Lower leg skin (tissue), 4 donors: ENCODE measurements at regions not wholly inside any gene's neighbourhood (a gene's known extent, or its start where the extent isn't known, plus 50 kb on each side); places are given as distances from the start of the nearest gene placed in this dataset.

Source experiments
- DNase-seq, 2 donors: peaks; one replicate each; pipeline ENCODE4 v3.0.0-alpha.2; 2019; ENCODE audit warnings: low spot score in 2 of 2
- H3K4me3 ChIP-seq: fragments of 200-600 bp; sonication (generic); 2 replicates; pipeline ENCODE4 v1.5.1; 2017; ENCODE audit warnings: mild to moderate bottlenecking, low read depth; ENCODE audit not compliant: poor library complexity, severe bottlenecking
- POLR2A ChIP-seq, 2 donors: fragments of 450-650 bp; IDR thresholded peaks; one replicate each; pipeline ENCODE4 v1.6.1; 2016 to 2017; ENCODE audit warnings: antibody characterized with exemption in 2 of 2, mild to moderate bottlenecking in 1 of 2, moderate library complexity in 1 of 2
- WGBS, 2 donors: methylation state at CpG; one replicate each; pipeline ENCODE4 v1.1.5; 2018; 5-methylcytosine and 5-hydroxymethylcytosine counted together
- intact Hi-C: fragments of 100-400 bp; cut with DNase I; formaldehyde crosslinking; loops from one replicate; pipeline ENCODE4 v1.15.0; 2023; ENCODE audit warnings: low total_unique reads
- TF ChIP-seq, protein P1 (sequence below), 3 donors: fragments of 450-650 bp; IDR thresholded peaks; one replicate each; pipeline ENCODE4 v1.5.1; 2016; ENCODE audit warnings: antibody characterized with exemption in 3 of 3, mild to moderate bottlenecking in 3 of 3, moderate library complexity in 2 of 3

DNA sequence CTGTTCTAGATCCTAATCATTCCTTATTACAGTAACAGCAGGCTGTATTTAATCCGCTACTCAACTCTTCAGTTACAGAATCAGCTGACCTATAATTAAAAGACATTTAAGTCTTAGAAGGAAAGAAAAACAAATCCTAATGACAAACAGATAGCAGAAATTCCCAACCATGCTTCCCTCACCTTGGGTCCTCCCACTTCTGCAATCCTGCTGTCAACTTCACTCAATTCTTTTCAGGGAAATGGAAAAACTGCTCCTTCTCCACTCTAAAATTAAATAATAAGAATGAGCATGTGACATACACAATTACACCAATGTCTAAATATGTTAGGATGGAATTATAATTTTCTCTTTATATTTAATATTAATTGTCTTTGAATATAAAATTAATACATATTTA, 182.6 kb upstream of the LYPLAL1 start:
- H3K4me3 ChIP-seq, result no peak overlapping the region
- intact Hi-C loops, result no loop called here
- 33 to 49% methylated on average over 1 of the region's 1 CpG for WGBS, 2 donors
- no peak for DNase-seq
- no peak for TF ChIP-seq POLR2A (IDR thresholded peaks at IDR 0.05)
- TF ChIP-seq, protein P1, sequence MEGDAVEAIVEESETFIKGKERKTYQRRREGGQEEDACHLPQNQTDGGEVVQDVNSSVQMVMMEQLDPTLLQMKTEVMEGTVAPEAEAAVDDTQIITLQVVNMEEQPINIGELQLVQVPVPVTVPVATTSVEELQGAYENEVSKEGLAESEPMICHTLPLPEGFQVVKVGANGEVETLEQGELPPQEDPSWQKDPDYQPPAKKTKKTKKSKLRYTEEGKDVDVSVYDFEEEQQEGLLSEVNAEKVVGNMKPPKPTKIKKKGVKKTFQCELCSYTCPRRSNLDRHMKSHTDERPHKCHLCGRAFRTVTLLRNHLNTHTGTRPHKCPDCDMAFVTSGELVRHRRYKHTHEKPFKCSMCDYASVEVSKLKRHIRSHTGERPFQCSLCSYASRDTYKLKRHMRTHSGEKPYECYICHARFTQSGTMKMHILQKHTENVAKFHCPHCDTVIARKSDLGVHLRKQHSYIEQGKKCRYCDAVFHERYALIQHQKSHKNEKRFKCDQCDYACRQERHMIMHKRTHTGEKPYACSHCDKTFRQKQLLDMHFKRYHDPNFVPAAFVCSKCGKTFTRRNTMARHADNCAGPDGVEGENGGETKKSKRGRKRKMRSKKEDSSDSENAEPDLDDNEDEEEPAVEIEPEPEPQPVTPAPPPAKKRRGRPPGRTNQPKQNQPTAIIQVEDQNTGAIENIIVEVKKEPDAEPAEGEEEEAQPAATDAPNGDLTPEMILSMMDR (IDR thresholded peaks at IDR 0.05), result no peak

DNA sequence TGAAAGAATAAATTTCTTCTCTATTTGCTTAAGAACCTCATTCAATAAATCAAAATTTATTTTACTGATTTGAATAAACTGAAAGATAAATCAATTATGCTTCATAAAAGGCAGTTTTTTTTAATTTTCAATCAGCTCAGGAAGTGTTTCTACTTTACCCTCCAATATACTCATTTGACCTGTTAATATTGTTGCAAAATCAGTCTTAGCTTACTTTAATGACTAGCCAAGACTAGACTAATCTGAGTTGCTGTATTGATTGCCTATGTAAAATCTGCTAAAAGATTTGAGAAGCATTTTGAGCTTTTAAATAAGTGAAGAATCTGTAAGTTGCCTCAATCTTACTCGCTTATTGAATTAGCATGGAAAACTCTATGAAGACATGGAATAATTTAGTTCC, 179.1 kb upstream of the LYPLAL1 start:
- no peak for TF ChIP-seq POLR2A (IDR thresholded peaks at IDR 0.05)
- intact Hi-C loops, result no loop called here
- WGBS, 2 donors, result 95 to 96% methylated on average over 1 of the region's 1 CpG
- no peak overlapping the region for H3K4me3 ChIP-seq
- no peak for DNase-seq

DNA sequence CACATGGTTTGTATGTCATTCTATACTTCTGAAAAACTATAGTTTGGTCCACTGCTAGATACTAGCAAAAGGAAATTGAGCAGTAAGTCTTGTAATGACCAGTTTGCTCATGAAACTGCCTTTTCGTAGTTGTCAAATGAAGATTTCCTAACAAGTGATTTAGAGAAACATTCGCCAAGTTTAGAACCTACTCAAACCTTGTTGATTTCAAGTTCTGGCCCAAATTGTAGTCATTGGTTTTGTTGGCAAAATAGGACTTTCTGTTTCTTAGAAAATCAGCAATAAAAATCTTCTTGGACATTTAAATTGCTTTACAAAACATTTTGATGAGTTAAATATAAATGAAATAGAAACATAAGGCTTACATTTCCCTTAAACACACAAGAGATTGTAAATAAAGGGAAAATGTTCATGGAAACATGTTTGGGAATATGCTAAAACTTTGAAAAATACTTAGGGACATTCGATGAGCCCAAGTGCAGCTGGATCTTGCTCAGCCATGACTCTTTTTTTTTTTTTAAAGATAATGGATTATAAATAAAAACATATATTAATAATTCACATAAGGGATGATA, 178.5 kb upstream of the LYPLAL1 start:
- TF ChIP-seq, protein P1 (IDR thresholded peaks at IDR 0.05), result no peak
- no peak for TF ChIP-seq POLR2A (IDR thresholded peaks at IDR 0.05)
- DNase-seq, result no peak
- intact Hi-C loops, result no loop called here
- H3K4me3 ChIP-seq, result no peak overlapping the region
- WGBS, 2 donors, result 81 to 86% methylated on average over 3 of the region's 3 CpGs

DNA sequence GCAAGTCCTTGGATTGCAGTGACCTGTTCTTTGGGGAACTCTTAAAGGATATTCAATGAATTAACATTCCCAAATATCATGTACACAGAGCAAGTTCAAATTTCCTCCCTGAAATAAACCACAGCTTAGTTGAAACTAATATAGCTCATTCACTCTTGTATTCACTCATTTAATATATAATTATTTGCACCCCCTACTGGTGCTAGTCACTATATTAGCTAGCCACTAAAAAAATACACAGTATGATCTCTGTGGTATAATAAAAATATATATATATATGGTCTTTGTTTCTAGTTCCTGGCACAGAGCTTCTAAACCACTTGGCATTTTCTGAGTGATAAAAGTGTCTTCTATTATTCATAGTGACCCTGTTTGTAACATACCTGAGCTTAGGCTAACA, 177.3 kb upstream of the LYPLAL1 start:
- DNase-seq, result no peak
- no peak overlapping the region for H3K4me3 ChIP-seq
- TF ChIP-seq, protein P1 (IDR thresholded peaks at IDR 0.05), result no peak
- no peak for TF ChIP-seq POLR2A (IDR thresholded peaks at IDR 0.05)
- intact Hi-C loops, result no loop called here

DNA sequence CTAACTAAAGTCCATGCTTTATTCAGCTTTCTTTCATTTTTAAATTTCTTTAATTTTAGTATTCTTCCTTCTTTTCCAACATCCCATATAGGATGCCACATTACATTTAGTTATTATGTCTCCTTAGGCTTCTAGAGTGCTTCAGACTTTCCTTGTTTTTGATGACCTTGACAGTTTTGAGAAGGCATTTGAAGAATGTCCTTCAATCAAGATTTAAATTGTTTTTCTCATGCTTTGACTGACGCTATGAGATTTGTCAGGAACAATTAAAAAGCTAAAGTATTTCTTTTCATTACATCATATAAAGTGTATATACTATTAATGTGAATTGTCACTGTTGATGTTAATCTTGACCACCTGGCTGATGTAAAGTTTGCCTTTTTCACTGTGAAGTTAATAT, 173.7 kb upstream of the LYPLAL1 start:
- DNase-seq, result no peak
- TF ChIP-seq POLR2A (IDR thresholded peaks at IDR 0.05), result no peak
- 69 to 76% methylated on average over 1 of the region's 1 CpG for WGBS, 2 donors
- intact Hi-C loops, result no loop called here
- no peak overlapping the region for H3K4me3 ChIP-seq

DNA sequence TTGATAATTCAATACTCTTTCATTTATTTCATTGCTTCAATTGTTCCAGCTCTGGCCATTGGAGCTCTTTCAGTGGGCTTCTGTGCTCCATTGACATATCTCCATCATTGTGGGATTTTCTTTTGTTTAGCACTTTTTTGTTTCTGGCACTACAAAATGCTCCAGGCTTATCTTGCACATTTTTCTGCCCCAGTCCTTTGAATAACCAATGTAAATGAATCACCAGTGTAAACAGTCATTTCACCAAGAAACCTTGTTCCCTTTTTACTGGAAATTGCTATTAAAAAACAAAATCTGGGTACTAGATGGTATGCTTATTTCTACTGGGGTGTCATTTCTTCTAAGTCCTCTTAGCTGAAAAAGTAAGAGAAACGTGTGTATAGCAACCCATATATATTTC, 173.0 kb upstream of the LYPLAL1 start:
- no peak for TF ChIP-seq POLR2A (IDR thresholded peaks at IDR 0.05)
- TF ChIP-seq, protein P1 (IDR thresholded peaks at IDR 0.05), result no peak
- intact Hi-C loops, result no loop called here
- no peak overlapping the region for H3K4me3 ChIP-seq
- no peak for DNase-seq
- WGBS, 2 donors, result 80 to 82% methylated on average over 1 of the region's 1 CpG

DNA sequence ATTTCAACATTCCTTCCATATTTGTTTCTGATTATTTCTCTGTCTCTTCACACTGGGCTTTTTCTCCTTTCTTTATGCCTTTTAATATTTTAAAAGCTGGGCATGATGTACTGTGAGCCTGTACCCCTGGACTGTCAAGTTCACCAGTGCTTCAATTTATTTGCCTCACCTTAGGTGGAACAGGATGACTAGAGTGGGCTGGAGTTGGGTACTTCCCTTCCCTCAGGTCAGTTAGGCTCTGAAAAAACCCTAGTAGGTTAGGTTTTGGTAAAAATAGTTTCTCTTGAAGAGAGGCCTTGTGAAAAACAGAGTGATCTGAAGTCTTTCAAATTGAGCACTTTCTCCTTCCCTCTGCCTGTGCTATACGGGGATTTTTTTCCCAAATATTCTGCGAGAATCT, 163.0 kb upstream of the LYPLAL1 start:
- 82 to 97% methylated on average over 2 of the region's 2 CpGs for WGBS, 2 donors
- H3K4me3 ChIP-seq, result no peak overlapping the region
- no peak for DNase-seq
- intact Hi-C loops, result no loop called here
- no peak for TF ChIP-seq POLR2A (IDR thresholded peaks at IDR 0.05)
- TF ChIP-seq, protein P1 (IDR thresholded peaks at IDR 0.05), result no peak
